Skeletal muscle tissue (tissue), 3 donors: ENCODE measurements at regions not wholly inside any gene's neighbourhood (a gene's known extent, or its start where the extent isn't known, plus 50 kb on each side); places are given as distances from the start of the nearest gene placed in this dataset.

ENCODE experiments used
- H3K27ac ChIP-seq: one replicate; pipeline ENCODE4 v1.7.0; 2013; ENCODE audit warnings: mild to moderate bottlenecking, low read depth, low read length, inconsistent platforms
- H3K27me3 ChIP-seq, 3 donors: one replicate each; pipeline ENCODE4 v1.7.0; 2013; ENCODE audit warnings: low read length in 3 of 3; ENCODE audit not compliant: control insufficient read depth in 3 of 3, insufficient read depth in 3 of 3
- H3K36me3 ChIP-seq, 3 donors: one replicate each; pipeline ENCODE4 v1.7.0; 2013; ENCODE audit warnings: low read length in 3 of 3; ENCODE audit not compliant: control insufficient read depth in 3 of 3, insufficient read depth in 3 of 3
- H3K4me1 ChIP-seq, 3 donors: one replicate each; pipeline ENCODE4 v1.7.0; 2013; ENCODE audit warnings: low read length in 3 of 3, mild to moderate bottlenecking in 3 of 3; ENCODE audit not compliant: control insufficient read depth in 3 of 3, insufficient read depth in 3 of 3
- H3K4me3 ChIP-seq, 3 donors: one replicate each; pipeline ENCODE4 v1.7.0; 2013; ENCODE audit warnings: low read length in 3 of 3
- H3K9ac ChIP-seq, 3 donors: one replicate each; pipeline ENCODE4 v1.7.0; 2013; ENCODE audit warnings: low read length in 3 of 3, mild to moderate bottlenecking in 3 of 3, moderate library complexity in 2 of 3, low read depth in 1 of 3
- H3K9me3 ChIP-seq, 3 donors: one replicate each; pipeline ENCODE4 v1.7.0; 2013; ENCODE audit warnings: low read length in 3 of 3; ENCODE audit not compliant: control insufficient read depth in 3 of 3
- donor health status: Osteomylitis.

DNA sequence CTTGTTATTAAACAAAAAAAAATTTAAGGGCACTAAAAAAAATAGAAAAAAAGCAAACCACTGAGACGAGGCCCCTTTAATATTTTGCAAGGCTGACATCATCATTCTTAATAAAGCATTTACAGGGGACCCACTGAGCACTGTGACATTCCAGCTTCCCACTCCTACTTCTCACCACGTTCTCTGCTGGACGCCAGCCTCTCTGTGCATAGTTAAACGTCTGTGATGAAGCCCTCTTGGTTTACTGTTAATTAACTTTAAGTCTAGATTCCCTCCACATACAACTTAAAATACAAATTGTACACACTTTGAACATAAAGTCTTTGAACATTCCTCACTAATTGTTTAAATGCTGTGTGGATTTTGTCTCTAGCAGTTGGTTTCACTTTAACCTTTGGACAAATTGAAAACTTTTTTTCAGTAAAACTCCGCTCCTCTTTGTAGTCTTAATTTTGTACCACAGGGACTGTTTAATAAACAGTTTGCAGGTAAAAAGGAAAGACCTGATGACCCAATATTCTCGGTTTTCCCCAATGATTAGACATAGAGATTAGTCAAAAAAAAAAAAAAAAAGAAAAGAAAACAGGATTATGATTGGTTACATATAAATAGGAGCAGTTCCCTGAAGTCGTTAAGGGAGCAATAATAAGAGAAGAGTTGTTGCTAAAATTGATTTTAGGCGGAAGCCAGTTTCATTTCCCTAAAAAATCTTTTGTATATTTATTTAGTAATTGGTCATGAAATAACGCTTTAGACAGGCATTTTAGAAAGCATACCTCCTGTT is 219.8 kb downstream of the MZT1 start:
- H3K9me3 ChIP-seq: no peaks in the 10 kb centered on the region
- no peak overlapping the region for H3K27ac ChIP-seq
- H3K9ac ChIP-seq: peak overlapping the region in 1 of 3 donors; percentile 45
- no peaks in the 10 kb centered on the region for H3K36me3 ChIP-seq
- H3K4me1 ChIP-seq: no peaks in the 10 kb centered on the region
- peak overlapping the region in 2 of 3 donors; percentile 33 to 51 for H3K4me3 ChIP-seq
- H3K27me3 ChIP-seq: no peaks in the 10 kb centered on the region

GRCh38 chr13:72506706-72507105 is 220.7 kb downstream of the MZT1 start:
- Histone ChIP-seq H3K27ac (no peak overlapping the region), H3K27me3 (no peaks in the 10 kb centered on the region), H3K36me3 (no peaks in the 10 kb centered on the region), H3K4me1 (no peaks in the 10 kb centered on the region), H3K9ac (no peak overlapping the region), H3K4me3 (no peak overlapping the region), H3K9me3 (no peaks in the 10 kb centered on the region)

DNA sequence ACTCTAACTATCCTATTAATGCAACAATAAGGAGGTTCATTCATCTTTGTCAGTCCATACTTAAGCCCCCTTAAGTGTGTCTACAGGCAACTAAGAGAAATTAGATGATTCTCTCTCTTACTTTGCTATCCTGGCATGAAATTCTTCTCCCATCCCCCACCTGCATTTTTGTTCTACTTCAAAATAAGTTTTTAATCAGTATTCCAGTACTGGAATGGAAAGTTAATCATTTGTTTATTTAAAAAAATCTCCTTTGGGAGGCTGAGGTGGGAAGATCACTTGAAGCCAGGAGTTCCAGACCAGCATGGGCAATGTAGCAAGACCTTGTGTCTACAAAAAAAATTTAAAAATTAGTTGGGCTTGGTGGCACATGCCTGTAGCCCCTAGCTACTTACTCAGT is 222.1 kb downstream of the MZT1 start:
- no peaks in the 10 kb centered on the region for H3K9me3 ChIP-seq
- H3K4me1 ChIP-seq: no peaks in the 10 kb centered on the region
- H3K4me3 ChIP-seq: no peak overlapping the region
- H3K27me3 ChIP-seq: no peaks in the 10 kb centered on the region
- H3K36me3 ChIP-seq: no peaks in the 10 kb centered on the region
- no peak overlapping the region for H3K9ac ChIP-seq
- H3K27ac ChIP-seq: no peak overlapping the region

DNA sequence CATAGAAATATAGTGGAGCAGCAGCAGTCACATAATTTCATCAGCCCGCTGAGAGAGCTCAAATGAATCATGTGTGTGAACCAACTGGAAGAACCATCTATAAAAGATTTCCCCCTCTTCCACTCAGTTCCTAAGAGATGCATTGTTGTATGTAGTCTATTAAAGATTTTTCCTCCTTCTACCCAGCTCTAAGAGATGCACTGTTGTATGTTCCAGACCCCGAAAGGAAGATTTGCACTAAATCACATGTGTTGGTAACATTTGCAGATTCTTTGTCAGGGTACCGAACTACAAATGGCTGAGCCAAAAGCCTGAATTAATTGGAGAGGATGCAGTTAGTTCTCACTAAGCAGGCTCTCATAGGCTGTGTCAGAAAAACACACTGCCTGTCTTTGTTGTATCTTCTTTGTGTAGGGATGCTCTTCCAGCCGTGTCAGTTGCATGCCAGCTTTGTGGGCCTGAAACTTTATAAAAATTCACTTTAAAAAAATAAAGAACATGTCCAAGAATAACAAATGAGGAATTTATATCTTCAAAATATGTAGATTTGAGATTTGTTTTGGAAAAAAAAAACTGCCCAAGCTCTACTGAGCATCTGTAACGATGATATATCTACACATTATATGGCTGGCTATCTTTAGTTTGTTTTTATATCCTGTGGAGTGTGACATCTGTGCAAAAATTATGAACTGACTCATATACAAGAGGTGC is 223.1 kb downstream of the MZT1 start:
- Histone ChIP-seq H3K27ac (no peak overlapping the region), H3K4me1 (no peaks in the 10 kb centered on the region), H3K9me3 (no peaks in the 10 kb centered on the region), H3K4me3 (no peak overlapping the region), H3K27me3 (no peaks in the 10 kb centered on the region), H3K9ac (no peak overlapping the region), H3K36me3 (no peaks in the 10 kb centered on the region)

GRCh38 chr13:72500851-72501250 is 226.6 kb downstream of the MZT1 start:
- H3K4me1 ChIP-seq: no peaks in the 10 kb centered on the region
- H3K27me3 ChIP-seq: no peaks in the 10 kb centered on the region
- H3K9me3 ChIP-seq: no peaks in the 10 kb centered on the region
- no peak overlapping the region for H3K27ac ChIP-seq
- H3K4me3 ChIP-seq: no peak overlapping the region
- H3K9ac ChIP-seq: no peak overlapping the region
- no peaks in the 10 kb centered on the region for H3K36me3 ChIP-seq

GRCh38 chr13:72495681-72496080 is 231.7 kb downstream of the MZT1 start:
- Histone ChIP-seq H3K9me3 (no peaks in the 10 kb centered on the region), H3K36me3 (no peaks in the 10 kb centered on the region), H3K27me3 (no peaks in the 10 kb centered on the region), H3K27ac (no peak overlapping the region), H3K4me3 (no peak overlapping the region), H3K9ac (no peak overlapping the region), H3K4me1 (no peaks in the 10 kb centered on the region)

DNA sequence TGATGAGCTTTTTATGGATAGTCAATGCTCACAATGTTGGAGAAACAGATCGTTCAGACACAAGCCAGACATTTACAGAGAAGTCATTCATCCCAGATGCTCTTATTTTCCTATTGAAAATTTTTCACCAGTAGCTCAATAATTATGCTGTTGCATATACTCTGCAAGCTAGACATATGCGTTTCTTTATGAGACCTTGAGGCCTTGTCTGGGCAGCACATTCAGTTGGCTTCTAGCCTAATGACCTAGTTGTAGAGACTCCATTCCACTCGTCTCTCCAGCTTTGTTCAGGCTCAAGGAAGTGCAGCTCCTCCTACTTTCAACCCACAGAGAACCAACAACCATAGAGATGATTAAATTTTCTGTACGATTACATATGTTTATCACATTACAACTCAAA is 237.7 kb downstream of the MZT1 start:
- H3K4me1 ChIP-seq: no peaks in the 10 kb centered on the region
- H3K27ac ChIP-seq: no peak overlapping the region
- H3K36me3 ChIP-seq: no peaks in the 10 kb centered on the region
- H3K9me3 ChIP-seq: no peaks in the 10 kb centered on the region
- no peak overlapping the region for H3K9ac ChIP-seq
- H3K4me3 ChIP-seq: no peak overlapping the region
- no peaks in the 10 kb centered on the region for H3K27me3 ChIP-seq

- no peak overlapping the region for H3K27ac ChIP-seq
- no peak overlapping the region for H3K9ac ChIP-seq
- H3K36me3 ChIP-seq: no peaks in the 10 kb centered on the region
- H3K4me1 ChIP-seq: no peaks in the 10 kb centered on the region
- no peak overlapping the region for H3K4me3 ChIP-seq
- H3K27me3 ChIP-seq: no peaks in the 10 kb centered on the region
- H3K9me3 ChIP-seq: no peaks in the 10 kb centered on the region
Measured at GRCh38 chr13:72473321-72473720, 254.1 kb downstream of the MZT1 start.

DNA sequence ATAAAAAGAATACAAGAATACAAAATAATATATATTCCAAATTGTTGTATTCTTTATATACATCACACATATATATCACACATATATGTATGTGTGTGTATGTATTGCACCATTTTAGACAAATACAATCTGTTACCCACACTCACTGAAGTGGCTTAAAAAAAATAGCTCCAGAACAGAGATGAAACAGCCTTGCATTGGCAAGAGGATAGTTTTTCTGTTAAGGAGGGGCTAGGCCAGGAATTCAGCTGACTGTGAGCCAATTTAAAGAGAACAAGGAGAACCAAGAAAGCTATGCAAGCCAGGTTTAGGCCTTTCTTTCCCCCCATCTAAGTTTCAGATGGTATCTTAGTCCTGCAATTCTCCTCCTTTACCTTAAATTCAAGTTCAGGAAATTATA is 257.5 kb downstream of the MZT1 start:
- Histone ChIP-seq H3K36me3 (no peaks in the 10 kb centered on the region), H3K27ac (no peak overlapping the region), H3K9me3 (no peaks in the 10 kb centered on the region), H3K4me1 (no peaks in the 10 kb centered on the region), H3K4me3 (no peak overlapping the region), H3K27me3 (no peaks in the 10 kb centered on the region), H3K9ac (no peak overlapping the region)

DNA sequence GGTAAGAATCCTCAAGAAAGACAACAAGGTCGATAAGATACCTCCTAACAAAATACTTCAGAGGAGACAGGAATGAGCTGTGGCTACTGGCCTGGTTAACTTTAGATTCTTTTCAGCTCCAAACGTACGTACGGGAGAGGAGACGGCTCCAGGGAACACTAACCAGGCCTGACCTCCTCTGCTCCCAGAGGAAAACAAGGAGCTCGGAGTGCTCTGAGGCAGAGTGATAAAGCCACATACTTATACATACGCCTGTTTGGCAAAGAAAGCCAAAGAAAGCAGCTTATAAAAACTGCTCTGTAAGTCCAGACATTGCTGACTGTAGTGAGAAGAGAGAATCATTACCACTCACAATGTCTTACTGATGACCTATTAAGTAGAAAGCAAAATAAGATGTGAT is 263.9 kb downstream of the MZT1 start:
- Histone ChIP-seq H3K9ac (no peak overlapping the region), H3K4me1 (no peaks in the 10 kb centered on the region), H3K36me3 (no peaks in the 10 kb centered on the region), H3K9me3 (no peaks in the 10 kb centered on the region), H3K27me3 (peaks cover 0 to 4% (median 0%) of the 10 kb centered on the region in 3 donors), H3K27ac (no peak overlapping the region), H3K4me3 (no peak overlapping the region)
